Glutamatergic neuron (in vitro differentiated cells): ENCODE measurements at regions not wholly inside any gene's neighbourhood (a gene's known extent, or its start where the extent isn't known, plus 50 kb on each side); places are given as distances from the start of the nearest gene placed in this dataset.

Experiments used
- DNase-seq: peaks from one replicate; pipeline ENCODE4 v3.0.0; 2022
- H3K27ac Mint-ChIP-seq: one replicate; pipeline ENCODE4 v1.8.0; 2020; ENCODE audit warnings: mild to moderate bottlenecking, mixed read lengths, inconsistent platforms; ENCODE audit not compliant: unreplicated experiment
- H3K27me3 Mint-ChIP-seq: one replicate; pipeline ENCODE4 v1.8.0; 2020; ENCODE audit warnings: mild to moderate bottlenecking, moderate library complexity, mixed read lengths, inconsistent platforms; ENCODE audit not compliant: unreplicated experiment
- H3K36me3 Mint-ChIP-seq: one replicate; pipeline ENCODE4 v1.8.0; 2020; ENCODE audit warnings: mild to moderate bottlenecking, mixed read lengths, inconsistent platforms; ENCODE audit not compliant: unreplicated experiment
- H3K4me1 Mint-ChIP-seq: one replicate; pipeline ENCODE4 v1.8.0; 2020; ENCODE audit warnings: mild to moderate bottlenecking, low read depth, mixed read lengths, inconsistent platforms; ENCODE audit not compliant: unreplicated experiment
- H3K4me3 Mint-ChIP-seq: one replicate; pipeline ENCODE4 v1.8.0; 2020; ENCODE audit warnings: mild to moderate bottlenecking, mixed read lengths, inconsistent platforms; ENCODE audit not compliant: unreplicated experiment
- H3K9me3 Mint-ChIP-seq: one replicate; pipeline ENCODE4 v1.8.0; 2020; ENCODE audit warnings: mild to moderate bottlenecking, moderate library complexity, mixed read lengths, inconsistent platforms; ENCODE audit not compliant: unreplicated experiment
- TF ChIP-seq, protein P1 (sequence below): fragments of 200-600 bp; sonication (generic); IDR thresholded peaks from one replicate; pipeline ENCODE4 v1.5.0; 2021; ENCODE audit not compliant: partially characterized antibody, unreplicated experiment

- no peak for DNase-seq
- H3K4me1 Mint-ChIP-seq = no peaks in the 10 kb centered on the region
- no peaks in the 10 kb centered on the region for H3K36me3 Mint-ChIP-seq
- H3K9me3 Mint-ChIP-seq = no peaks in the 10 kb centered on the region
- H3K4me3 Mint-ChIP-seq = no peak overlapping the region
- TF ChIP-seq, protein P1, sequence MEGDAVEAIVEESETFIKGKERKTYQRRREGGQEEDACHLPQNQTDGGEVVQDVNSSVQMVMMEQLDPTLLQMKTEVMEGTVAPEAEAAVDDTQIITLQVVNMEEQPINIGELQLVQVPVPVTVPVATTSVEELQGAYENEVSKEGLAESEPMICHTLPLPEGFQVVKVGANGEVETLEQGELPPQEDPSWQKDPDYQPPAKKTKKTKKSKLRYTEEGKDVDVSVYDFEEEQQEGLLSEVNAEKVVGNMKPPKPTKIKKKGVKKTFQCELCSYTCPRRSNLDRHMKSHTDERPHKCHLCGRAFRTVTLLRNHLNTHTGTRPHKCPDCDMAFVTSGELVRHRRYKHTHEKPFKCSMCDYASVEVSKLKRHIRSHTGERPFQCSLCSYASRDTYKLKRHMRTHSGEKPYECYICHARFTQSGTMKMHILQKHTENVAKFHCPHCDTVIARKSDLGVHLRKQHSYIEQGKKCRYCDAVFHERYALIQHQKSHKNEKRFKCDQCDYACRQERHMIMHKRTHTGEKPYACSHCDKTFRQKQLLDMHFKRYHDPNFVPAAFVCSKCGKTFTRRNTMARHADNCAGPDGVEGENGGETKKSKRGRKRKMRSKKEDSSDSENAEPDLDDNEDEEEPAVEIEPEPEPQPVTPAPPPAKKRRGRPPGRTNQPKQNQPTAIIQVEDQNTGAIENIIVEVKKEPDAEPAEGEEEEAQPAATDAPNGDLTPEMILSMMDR = no peak
- H3K27ac Mint-ChIP-seq = no peak overlapping the region
- H3K27me3 Mint-ChIP-seq = no peaks in the 10 kb centered on the region
Observed at GRCh38 chr18:75497576-75498235, 70.2 kb upstream of the SMIM21 start.

DNA sequence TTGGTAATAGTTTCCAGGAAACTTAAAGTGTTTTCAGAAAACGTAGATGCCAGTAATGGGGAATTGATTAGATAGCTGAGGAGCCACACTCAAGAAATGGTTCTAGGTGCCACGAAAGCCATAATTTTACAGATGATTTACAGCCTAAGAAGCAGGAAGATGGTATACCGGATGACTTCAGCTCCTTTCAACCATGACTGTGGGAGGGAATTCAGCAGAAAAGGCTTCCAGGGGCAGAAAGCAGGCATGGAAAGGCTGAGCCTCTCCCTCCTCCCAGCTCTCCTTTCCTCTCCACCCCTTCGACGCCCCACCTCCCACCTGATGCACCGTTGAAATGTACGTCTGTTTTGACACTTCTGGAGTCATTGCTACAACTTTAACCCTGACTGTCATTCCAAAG is 68.6 kb upstream of the SMIM21 start:
- Mint-ChIP-seq H3K27ac (no peak overlapping the region), H3K4me3 (no peak overlapping the region), H3K9me3 (no peaks in the 10 kb centered on the region), H3K4me1 (no peaks in the 10 kb centered on the region), H3K36me3 (no peaks in the 10 kb centered on the region), H3K27me3 (no peaks in the 10 kb centered on the region)
- TF ChIP-seq, protein P1 = no peak
- DNase-seq = no peak

- Mint-ChIP-seq H3K4me3 (no peak overlapping the region), H3K27me3 (no peaks in the 10 kb centered on the region), H3K9me3 (no peaks in the 10 kb centered on the region), H3K4me1 (no peaks in the 10 kb centered on the region), H3K36me3 (no peaks in the 10 kb centered on the region), H3K27ac (no peak overlapping the region)
- TF ChIP-seq, protein P1 = no peak
- DNase-seq = no peak
Observed at GRCh38 chr18:75492852-75493251, 65.3 kb upstream of the SMIM21 start.

DNA sequence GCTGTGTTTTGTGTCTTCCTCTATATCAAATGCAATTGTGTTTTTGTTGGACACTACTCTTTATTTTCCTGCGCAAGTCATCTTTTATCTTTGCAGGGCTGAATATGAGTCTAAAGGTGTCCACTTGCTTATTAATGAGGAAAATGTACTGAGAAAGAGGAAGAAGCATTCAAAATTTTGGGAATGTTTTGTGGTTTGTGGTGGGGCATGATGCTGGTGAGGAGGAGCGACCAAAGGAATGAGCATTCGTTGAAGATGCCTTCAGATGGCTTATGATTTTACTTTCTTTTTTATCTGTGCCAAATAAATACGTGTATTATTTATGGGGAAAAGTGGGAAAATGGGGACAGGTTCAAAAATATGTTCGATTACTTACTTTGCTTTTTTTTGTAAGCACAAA is 63.9 kb upstream of the SMIM21 start:
- no peaks in the 10 kb centered on the region for H3K4me1 Mint-ChIP-seq
- no peaks in the 10 kb centered on the region for H3K9me3 Mint-ChIP-seq
- H3K27me3 Mint-ChIP-seq = no peaks in the 10 kb centered on the region
- no peak for DNase-seq
- TF ChIP-seq, protein P1 = no peak
- H3K36me3 Mint-ChIP-seq = no peaks in the 10 kb centered on the region
- H3K4me3 Mint-ChIP-seq = no peak overlapping the region
- no peak overlapping the region for H3K27ac Mint-ChIP-seq

GRCh38 chr18:75489493-75490190 is 62.1 kb upstream of the SMIM21 start:
- H3K27ac Mint-ChIP-seq = no peak overlapping the region
- DNase-seq = no peak
- no peak overlapping the region for H3K4me3 Mint-ChIP-seq
- TF ChIP-seq, protein P1 = no peak
- H3K9me3 Mint-ChIP-seq = no peaks in the 10 kb centered on the region
- H3K4me1 Mint-ChIP-seq = no peaks in the 10 kb centered on the region
- H3K27me3 Mint-ChIP-seq = no peaks in the 10 kb centered on the region
- no peaks in the 10 kb centered on the region for H3K36me3 Mint-ChIP-seq
